Activated T-cell treated with anti-CD3 and anti-CD28 coated beads for 1 hour (primary cell): ENCODE measurements at regions not wholly inside any gene's neighbourhood (a gene's known extent, or its start where the extent isn't known, plus 50 kb on each side); places are given as distances from the start of the nearest gene placed in this dataset.

ENCODE experiments used
- DNase-seq: peaks from one replicate; pipeline ENCODE4 v3.0.0-alpha.2; 2020; ENCODE audit warnings: low read depth

- no peak for DNase-seq
Observed at GRCh38 chr15:96390986-96391385, 60.5 kb downstream of the NR2F2 start.

- no peak for DNase-seq
Observed at GRCh38 chr15:96392380-96393208, 62.1 kb downstream of the NR2F2 start.

- DNase-seq = no peak
Observed at GRCh38 chr15:96393209-96393513, 62.7 kb downstream of the NR2F2 start.

- DNase-seq = no peak
Observed at GRCh38 chr15:96395687-96396086, 65.2 kb downstream of the NR2F2 start.

- DNase-seq = no peak
Observed at GRCh38 chr15:96398776-96399175, 68.3 kb downstream of the NR2F2 start.

DNA sequence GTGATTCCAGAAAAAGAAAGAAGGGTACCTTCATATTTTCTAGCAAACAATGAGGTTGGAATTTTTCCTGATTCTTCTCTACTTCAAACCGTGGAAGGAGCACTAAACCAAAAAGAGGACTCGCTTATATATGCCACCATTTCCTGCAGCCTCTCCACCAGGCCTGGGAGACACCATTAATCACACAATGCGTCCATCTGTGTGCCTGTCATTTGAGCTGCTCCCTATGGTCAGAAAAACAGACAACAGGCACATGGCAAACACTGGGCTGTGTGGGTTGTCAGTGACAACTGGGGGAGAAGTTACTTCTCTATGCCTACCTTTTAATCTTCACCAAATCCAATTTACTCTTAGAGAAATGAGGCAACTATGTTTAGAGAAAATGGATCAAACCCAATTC, 71.9 kb downstream of the NR2F2 start:
- DNase-seq = no peak

DNA sequence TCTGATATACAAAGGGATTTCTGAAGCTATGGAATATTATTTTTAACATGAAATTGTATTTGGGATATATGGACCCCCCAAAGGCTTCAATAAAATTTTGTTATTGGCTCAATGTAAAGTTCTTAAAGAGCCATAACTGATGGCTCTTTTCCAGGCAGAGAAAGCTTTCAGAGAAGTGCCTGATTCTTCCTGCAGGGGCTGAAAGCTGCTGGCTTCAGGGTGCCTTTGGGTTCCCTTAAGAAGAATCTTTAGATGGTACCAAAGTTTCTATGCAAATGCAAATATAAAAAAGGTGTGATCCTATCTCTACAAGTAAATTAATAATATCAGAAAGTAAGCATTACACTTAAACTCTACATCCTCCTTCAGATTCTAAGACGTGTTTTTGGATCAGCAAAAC, 72.6 kb downstream of the NR2F2 start:
- DNase-seq = no peak

DNA sequence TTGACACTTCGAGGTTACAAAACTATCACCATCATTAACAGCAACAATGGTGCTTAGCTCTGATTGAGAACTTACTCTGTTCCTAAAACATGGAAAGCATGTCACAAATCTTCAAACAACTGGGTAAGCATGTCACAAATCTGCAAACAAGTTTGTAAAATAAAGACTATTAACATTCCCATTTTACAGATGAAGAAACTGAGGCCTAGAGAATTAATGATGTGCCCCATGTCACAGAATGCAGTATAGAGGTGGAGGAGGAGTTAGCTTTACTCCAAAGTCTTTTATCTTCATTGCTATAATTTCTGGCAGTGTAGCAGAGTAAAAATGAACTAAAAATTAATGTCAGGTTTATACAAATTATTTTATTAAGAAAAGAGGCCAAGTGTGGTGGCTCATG, 73.4 kb downstream of the NR2F2 start:
- no peak for DNase-seq

GRCh38 chr15:96404560-96404959, 74.1 kb downstream of the NR2F2 start:
- no peak for DNase-seq

- no peak for DNase-seq
Observed at GRCh38 chr15:96406291-96406690, 75.8 kb downstream of the NR2F2 start.

GRCh38 chr15:96406701-96407100, 76.2 kb downstream of the NR2F2 start:
- no peak for DNase-seq

DNA sequence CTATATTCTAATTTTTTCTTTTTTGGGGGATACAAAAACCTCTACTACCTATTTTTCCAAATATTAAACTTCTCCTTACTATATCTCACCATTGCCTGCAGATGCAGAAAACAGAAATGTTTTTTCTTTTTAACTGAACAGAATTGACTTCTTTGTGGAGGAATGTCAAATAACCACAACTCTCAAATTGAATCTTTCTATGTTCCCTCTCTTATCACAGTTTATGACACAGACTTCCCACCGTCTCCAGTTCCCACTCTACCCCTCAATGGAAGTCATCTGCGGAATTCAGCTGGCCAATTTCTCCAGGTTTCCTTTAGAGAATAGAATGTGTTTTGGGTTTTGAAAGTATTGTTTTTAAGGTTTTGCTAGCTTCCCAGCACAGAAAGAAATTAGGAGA, 77.0 kb downstream of the NR2F2 start:
- DNase-seq = no peak

DNA sequence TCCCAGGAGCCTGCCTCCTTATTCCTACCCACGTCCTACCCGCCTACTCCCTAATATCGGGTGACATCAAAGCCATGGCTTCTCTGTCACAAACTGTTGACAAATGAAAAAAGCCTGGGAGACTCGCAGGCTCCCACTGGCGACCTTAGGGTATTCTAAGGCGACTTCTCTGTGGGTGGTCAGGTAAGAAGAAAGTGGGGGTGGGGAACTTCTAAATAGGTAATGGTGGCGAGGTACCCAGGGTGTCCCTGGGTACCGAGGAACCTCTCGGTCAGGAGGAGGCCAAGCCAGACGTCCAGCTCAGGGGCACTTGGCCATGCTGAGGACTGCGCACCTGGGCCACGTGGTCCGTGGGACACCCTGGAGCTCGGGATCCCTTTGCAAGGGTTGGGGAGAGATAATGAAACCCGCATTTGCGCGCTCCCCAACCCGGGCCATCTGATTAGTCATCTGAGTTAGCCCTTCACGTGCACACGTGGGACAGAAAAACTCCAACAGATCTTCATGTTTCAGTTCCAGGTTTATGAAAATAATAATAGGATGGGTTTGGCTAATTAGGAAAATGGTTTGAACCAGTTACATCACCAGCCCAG, 78.2 kb downstream of the NR2F2 start:
- no peak for DNase-seq

DNA sequence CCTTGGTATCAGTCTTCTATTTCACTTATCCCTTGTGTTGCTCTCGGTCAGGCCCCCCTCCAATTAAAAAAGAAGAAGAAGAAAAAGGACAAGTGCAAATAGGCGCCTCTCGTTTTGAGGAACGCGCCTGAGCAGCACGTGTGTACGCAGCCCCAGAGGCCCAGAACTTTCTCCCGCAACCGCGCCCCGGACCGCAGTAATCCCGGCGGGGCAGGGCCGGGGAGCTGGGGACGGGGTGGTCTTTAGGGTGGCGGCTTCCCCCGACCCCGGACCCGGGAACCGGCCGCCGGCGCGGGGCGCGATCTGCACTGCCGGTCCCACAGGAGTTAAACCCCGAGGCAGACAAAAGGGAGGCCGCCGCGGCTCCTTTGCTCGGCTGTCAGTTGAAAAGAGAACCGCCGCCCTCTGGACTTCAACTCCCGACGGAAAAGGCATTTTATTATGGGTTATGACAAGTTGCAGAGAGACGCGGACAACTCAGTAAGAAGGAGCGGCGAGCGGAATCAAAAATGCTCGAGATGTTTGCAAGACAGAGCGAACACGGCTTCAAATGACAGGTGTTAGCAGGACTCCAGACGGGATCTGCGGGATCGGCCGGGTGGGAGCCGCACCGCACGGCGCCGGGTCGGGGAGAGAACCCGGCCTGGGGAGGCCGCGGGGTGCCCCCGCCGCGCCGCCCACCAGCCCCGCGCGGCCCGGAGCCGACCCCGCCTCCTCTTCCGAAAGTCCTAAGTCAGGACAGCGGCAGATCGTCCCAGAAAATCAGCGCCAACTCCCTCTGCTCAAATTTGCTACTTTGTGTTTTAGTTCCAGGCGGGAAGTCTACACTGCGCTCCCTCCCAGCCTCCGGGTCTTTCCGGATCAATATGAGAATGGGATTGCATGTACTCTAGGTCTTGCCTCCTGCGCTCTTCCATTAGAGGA, 79.0 kb downstream of the NR2F2 start:
- DNase-seq = no peak

DNA sequence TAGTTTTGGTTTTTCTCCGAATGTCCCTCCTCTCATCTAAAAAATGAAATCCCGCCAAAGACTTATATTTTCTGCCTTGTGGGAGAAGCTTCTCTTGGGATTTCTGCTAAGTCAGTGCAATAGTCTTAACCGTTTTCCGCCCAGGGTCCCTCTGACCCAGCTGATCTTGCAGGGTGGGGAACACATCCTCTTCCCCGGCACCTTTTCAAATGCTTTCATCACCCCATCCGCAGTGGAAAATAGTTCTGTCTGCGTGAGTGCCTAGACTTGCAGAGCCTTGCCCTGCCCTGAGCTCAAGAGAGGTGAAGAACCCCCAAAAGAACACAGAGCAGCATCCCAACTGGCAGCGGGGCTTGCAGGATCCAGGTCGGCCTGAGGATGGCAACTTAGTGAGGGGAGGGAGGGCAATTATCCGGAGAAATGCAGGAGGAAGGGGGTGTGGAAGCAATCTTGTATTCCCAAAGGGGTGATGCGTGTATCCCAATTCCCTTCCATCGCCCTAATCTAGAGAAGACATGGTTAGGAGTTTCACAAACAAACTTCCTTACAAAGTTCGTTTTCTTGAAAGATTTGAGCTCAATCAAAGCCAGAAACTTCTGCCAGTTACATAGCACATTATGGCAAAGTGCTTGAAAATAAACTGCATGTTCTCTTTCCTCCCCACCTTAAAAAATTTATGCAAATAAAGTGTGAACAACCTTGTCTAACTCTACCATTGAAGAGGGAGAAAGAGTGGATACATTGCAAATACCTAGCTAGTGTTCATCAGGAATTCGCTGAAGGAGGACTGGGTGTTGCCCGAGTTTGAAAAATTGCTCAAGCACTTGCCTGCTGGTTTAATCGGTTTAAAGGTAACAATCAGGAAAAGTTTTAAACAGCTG, 79.9 kb downstream of the NR2F2 start:
- no peak for DNase-seq

DNA sequence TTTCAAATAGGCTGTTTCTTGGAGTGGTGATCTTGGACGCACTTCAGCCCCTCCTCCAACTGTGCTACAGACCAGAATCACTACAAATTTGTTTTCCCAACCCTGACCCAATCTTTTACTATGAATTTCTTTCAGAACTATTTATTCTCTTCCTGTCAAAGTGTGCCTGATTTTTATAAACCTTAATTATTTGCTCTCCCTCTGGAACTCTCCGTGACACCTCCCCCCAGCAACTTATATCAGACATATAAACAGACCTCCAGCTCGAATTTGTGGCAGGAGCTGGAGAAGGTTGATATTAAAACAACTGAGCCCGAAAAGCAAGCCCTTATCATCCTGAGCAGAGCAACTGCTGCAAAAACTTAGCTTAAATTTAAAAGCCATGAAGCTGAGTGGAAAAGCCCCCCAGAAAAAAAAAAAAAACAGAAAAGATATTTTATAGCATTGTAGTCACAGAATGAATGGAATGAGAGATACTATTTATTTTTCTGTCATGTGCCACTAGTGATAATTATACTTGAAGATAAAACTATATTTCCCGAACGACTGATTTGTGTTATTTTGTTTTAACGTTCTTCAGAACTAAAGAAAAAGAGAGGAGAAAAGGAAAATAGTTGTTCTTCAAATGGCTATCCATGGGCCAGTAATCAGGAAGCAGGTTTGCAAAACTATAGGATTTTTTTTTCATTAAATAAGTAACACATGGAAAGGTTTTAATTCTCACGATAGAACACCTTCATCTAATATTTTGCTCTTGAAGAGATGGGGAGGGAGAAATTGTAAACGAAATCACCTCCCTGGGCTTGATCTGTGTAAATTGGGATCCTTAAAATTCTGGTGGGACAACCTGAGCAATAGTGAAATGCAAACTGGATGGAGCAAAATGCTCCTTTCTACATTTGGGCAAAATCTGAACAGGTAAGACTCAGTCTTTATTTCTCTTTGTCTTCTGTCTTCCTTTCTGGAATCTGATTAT, 80.8 kb downstream of the NR2F2 start:
- no peak for DNase-seq

DNA sequence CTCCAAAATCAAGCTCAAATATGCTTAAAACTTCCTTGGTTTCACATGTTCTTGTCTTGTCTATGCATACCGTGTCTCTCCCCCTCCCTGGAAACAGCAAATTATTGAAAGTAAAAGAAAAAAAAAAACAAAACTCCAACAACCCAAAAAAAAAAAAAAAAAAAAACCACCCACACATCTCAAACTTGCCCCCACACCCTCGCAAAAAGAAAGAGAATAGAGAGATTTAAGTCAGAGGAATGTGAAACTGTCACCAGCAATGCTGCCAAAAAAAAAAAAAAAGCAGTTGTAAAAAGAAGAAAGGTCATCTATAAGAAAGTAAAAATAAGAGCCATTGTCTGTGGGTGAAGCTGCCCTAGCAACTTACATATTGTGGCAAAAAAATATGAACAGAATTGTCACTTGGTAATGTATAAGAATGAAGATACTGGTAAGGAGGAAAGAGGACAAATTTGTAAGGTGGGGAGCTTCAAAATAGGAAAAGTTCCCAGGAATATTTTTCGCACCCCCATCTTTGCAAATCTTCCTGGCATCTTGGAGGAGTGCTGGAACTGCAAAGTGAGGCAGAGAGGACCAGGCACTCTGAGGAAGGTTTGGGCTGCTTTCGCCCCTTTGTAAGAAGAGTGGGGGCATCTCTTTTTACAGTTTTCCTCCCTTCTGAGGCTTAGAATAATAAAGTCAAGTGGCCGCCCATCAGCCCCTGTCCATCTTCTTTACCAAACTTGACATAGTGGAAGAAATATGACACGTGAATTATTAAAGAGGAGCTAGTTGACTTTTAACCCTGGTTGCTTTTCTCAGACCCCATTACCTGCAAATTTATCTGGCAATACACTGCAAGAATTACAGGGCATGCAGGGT, 81.8 kb downstream of the NR2F2 start:
- no peak for DNase-seq

GRCh38 chr15:96412906-96413231, 82.4 kb downstream of the NR2F2 start:
- no peak for DNase-seq

DNA sequence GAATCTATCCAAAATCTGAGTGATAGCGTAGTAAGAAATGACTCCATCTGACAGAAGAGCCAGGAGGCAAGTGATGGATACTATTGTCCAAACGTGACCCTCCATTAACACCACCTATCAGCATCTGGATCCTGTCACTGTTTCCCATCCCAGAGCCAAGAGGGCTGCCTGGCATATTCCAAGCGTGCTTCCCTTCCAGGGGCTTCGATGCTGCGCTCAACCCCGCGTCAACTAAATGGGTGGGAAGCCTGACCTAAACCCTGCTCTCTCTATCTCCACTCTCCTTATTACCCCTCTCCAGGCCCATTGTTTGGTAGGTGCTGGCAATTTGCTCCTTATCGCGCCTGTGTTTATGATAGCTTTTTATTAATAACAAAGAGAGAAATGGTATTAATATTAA, 83.2 kb downstream of the NR2F2 start:
- DNase-seq = no peak

GRCh38 chr15:96414875-96415274, 84.4 kb downstream of the NR2F2 start:
- DNase-seq = no peak
